IMR-90 (cell line): ENCODE measurements at regions not wholly inside any gene's neighbourhood (a gene's known extent, or its start where the extent isn't known, plus 50 kb on each side); places are given as distances from the start of the nearest gene placed in this dataset.

Experiments used
- ATAC-seq: fragments of 200-7000 bp; cut with Tn5 transposase; 2 replicates; pipeline ENCODE4 v1.9.1; 2020; ENCODE audit warnings: low read depth, mild to moderate bottlenecking, moderate library complexity
- BruUV-seq: library from RNA; stranded (reverse); fragments of 400-500 nt; replicated peaks from 2 replicates; lab custom pipeline; 2021; lab: Mats Ljungman, UMichigan
- CTCF ChIA-PET: fragments of 300-600 bp; formaldehyde crosslinking; extraction: SDS; loops from one replicate; lab custom pipeline; 2021; ENCODE audit warnings: antibody characterized with exemption; lab: Yijun Ruan, JAX
- POLR2A ChIA-PET: fragments of 300-600 bp; sonication (Branson Sonifier 250); formaldehyde crosslinking; loops from one replicate; lab custom pipeline; 2022; ENCODE audit warnings: antibody characterized with exemption; ENCODE audit not compliant: unreplicated experiment; lab: Charles Lee
- DNase-seq: peaks from one replicate; pipeline ENCODE4 v3.0.0; 2013
- H2AFZ ChIP-seq: replicated peaks from 2 replicates; pipeline ENCODE3; 2013; ENCODE audit warnings: low read length, mild to moderate bottlenecking; ENCODE audit not compliant: poor library complexity
- H2AK5ac ChIP-seq: 2 replicates; pipeline ENCODE4 v1.6.1; 2013; ENCODE audit warnings: low read depth, low read length, inconsistent platforms
- H2AK9ac ChIP-seq: replicated peaks from 2 replicates; pipeline ENCODE3; 2013; ENCODE audit warnings: mild to moderate bottlenecking, low read depth, low read length, moderate library complexity; ENCODE audit not compliant: poor library complexity
- H2BK120ac ChIP-seq: 2 replicates; pipeline ENCODE4 v1.6.1; 2013; ENCODE audit warnings: low read depth, low read length, inconsistent platforms
- H2BK15ac ChIP-seq: 3 replicates; pipeline ENCODE4 v1.6.1; 2013; ENCODE audit warnings: low read depth, low read length, inconsistent platforms
- H2BK20ac ChIP-seq: 2 replicates; pipeline ENCODE4 v1.6.1; 2013; ENCODE audit warnings: low read depth, mild to moderate bottlenecking, inconsistent platforms, low read length, moderate library complexity
- H2BK5ac ChIP-seq: 2 replicates; pipeline ENCODE4 v1.6.1; 2013; ENCODE audit warnings: mild to moderate bottlenecking, low read depth, low read length, inconsistent platforms; ENCODE audit not compliant: poor library complexity, severe bottlenecking
- H3K14ac ChIP-seq: replicated peaks from 2 replicates; pipeline ENCODE4 v1.6.1; 2013; ENCODE audit warnings: low read depth, low read length, inconsistent platforms
- H3K18ac ChIP-seq: 2 replicates; pipeline ENCODE4 v1.6.1; 2013; ENCODE audit warnings: low read depth, low read length, control low read depth
- H3K23ac ChIP-seq: 2 replicates; pipeline ENCODE4 v1.6.1; 2013; ENCODE audit warnings: low read depth, low read length, inconsistent platforms
- H3K27ac ChIP-seq: 2 replicates; pipeline ENCODE4 v1.5.1; 2013; ENCODE audit warnings: mild to moderate bottlenecking, control low read depth, low read length; ENCODE audit not compliant: insufficient read depth
- H3K27me3 ChIP-seq: 2 replicates; pipeline ENCODE4 v1.6.1; 2013; ENCODE audit warnings: low read length; ENCODE audit not compliant: control insufficient read depth, insufficient read depth
- H3K36me3 ChIP-seq: 2 replicates; pipeline ENCODE4 v1.6.1; 2013; ENCODE audit warnings: low read length, mixed read lengths; ENCODE audit not compliant: control insufficient read depth, insufficient read depth
- H3K4ac ChIP-seq: 2 replicates; pipeline ENCODE4 v1.6.1; 2013; ENCODE audit warnings: low read depth, low read length, inconsistent platforms
- H3K4me1 ChIP-seq: 2 replicates; pipeline ENCODE4 v1.6.1; 2013; ENCODE audit warnings: low read length, mixed read lengths; ENCODE audit not compliant: control insufficient read depth, insufficient read depth
- H3K4me2 ChIP-seq: 2 replicates; pipeline ENCODE4 v1.6.1; 2013; ENCODE audit warnings: low read depth, mild to moderate bottlenecking, control low read depth, low read length, moderate library complexity
- H3K4me3 ChIP-seq: 2 replicates; pipeline ENCODE4 v1.5.1; 2013; ENCODE audit warnings: low read depth, mild to moderate bottlenecking, control low read depth, low read length, moderate library complexity; ENCODE audit not compliant: insufficient read depth
- H3K56ac ChIP-seq: 2 replicates; pipeline ENCODE4 v1.6.1; 2013; ENCODE audit warnings: low read length, inconsistent platforms; ENCODE audit not compliant: insufficient read depth; ENCODE audit errors: extremely low read depth
- H3K79me1 ChIP-seq, 2 experiments: 2 replicates each; pipeline ENCODE4 v1.6.1; 2013; ENCODE audit warnings: low read length in 2 of 2, inconsistent platforms in 1 of 2, low read depth in 1 of 2
- H3K9ac ChIP-seq: 2 replicates; pipeline ENCODE4 v1.6.1; 2013; ENCODE audit warnings: low read depth, low read length, control low read depth
- H3K9me1 ChIP-seq: 2 replicates; pipeline ENCODE4 v1.6.1; 2013; ENCODE audit warnings: low read length, inconsistent platforms; ENCODE audit not compliant: insufficient read depth
- H3K9me3 ChIP-seq: 2 replicates; pipeline ENCODE4 v1.6.1; 2013; ENCODE audit warnings: low read length; ENCODE audit not compliant: control insufficient read depth, insufficient read depth
- H4K20me1 ChIP-seq: 2 replicates; pipeline ENCODE4 v1.6.1; 2013; ENCODE audit warnings: low read length, inconsistent platforms; ENCODE audit not compliant: insufficient read depth
- H4K5ac ChIP-seq: 2 replicates; pipeline ENCODE4 v1.6.1; 2013; ENCODE audit warnings: mild to moderate bottlenecking, low read depth, low read length, control low read depth
- H4K8ac ChIP-seq, 2 experiments: 2 replicates each; pipeline ENCODE4 v1.6.1; 2013; ENCODE audit warnings: low read depth in 2 of 2, low read length in 2 of 2, control low read depth in 1 of 2, inconsistent platforms in 1 of 2
- H4K91ac ChIP-seq: 2 replicates; pipeline ENCODE4 v1.6.1; 2013; ENCODE audit warnings: low read depth, low read length, inconsistent platforms; ENCODE audit not compliant: insufficient read depth
- POLR2A ChIP-seq: IDR thresholded peaks from 2 replicates; pipeline ENCODE4 v1.6.1; 2012; ENCODE audit warnings: mild to moderate bottlenecking, low read depth, low read length
- WGBS, 2 experiments: methylation state at CpG; one replicate each; pipeline versions ENCODE4 v1.1.5 to v1.1.7; 2013; ENCODE audit warnings: missing lambda C conversion rate in 2 of 2; ENCODE audit not compliant: insufficient read length in 1 of 2; ENCODE audit errors: extremely low coverage in 2 of 2; 5-methylcytosine and 5-hydroxymethylcytosine counted together
- dilution Hi-C: fragments of 300-500 bp; cut with HindIII; formaldehyde crosslinking; loops from one replicate; pipeline ENCODE4 v1.14.3; 2018; ENCODE audit warnings: low sequenced_read_pairs; ENCODE audit not compliant: unreplicated experiment
- in situ Hi-C: fragments of 300-500 bp; cut with MboI; formaldehyde crosslinking; loops from 3 replicates; pipeline ENCODE4 v1.14.3; 2019; ENCODE audit warnings: low sequenced_read_pairs, inconsistent platforms, mixed read lengths
- intact Hi-C: fragments of 100-400 bp; cut with micrococcal nuclease; formaldehyde crosslinking; loops from 2 replicates; pipeline ENCODE4 v1.10.0; 2022
- TF ChIP-seq, protein P1 (sequence below): fragments of 150-350 bp; IDR thresholded peaks from 2 replicates; pipeline ENCODE4 v1.6.1; 2017; ENCODE audit warnings: mild to moderate bottlenecking, antibody characterized with exemption, low read length, low read depth

GRCh38 chr17:51372345-51373004 is 112.1 kb downstream of the UTP18 start:
- Histone ChIP-seq H3K9me1 (no peaks in the 10 kb centered on the region), H2BK15ac (no peak overlapping the region), H3K4ac (no peak overlapping the region), H3K27me3 (no peaks in the 10 kb centered on the region), H4K20me1 (no peaks in the 10 kb centered on the region), H3K36me3 (no peaks in the 10 kb centered on the region), H4K8ac (peak overlapping the region; percentile 63 to 78), H2BK20ac (no peak overlapping the region), H2AFZ (peak overlapping the region; percentile 79), H3K56ac (no peak overlapping the region), H4K91ac (no peak overlapping the region), H3K4me3 (peak overlapping the region; percentile 32; the same call in 1 of the 2 replicates), H3K27ac (no peak overlapping the region), H2BK120ac (no peak overlapping the region), H2AK5ac (no peak overlapping the region), H3K4me2 (peak overlapping the region; percentile 59; the same call in 1 of the 2 replicates), H3K18ac (no peak overlapping the region), H3K14ac (no peak overlapping the region), H3K23ac (no peak overlapping the region), H2AK9ac (no peak overlapping the region), H3K9me3 (no peaks in the 10 kb centered on the region), H2BK5ac (no peak overlapping the region), H3K79me1 (no peaks in the 10 kb centered on the region), H3K4me1 (no peaks in the 10 kb centered on the region), H3K9ac (no peak overlapping the region), H4K5ac (peak overlapping the region; percentile 15; the same call in 1 of the 2 replicates)
- no CpG with 5 or more reads among the region's 5 CpGs for WGBS, 2 experiments
- peak; percentile 79 for ATAC-seq
- ChIA-PET POLR2A (no interaction called here), CTCF (no interaction called here)
- intact Hi-C loops (no loop called here), in situ Hi-C loops (no loop called here), dilution Hi-C loops (no loop called here)
- DNase-seq: peak; percentile 73
- TF ChIP-seq, protein P1, sequence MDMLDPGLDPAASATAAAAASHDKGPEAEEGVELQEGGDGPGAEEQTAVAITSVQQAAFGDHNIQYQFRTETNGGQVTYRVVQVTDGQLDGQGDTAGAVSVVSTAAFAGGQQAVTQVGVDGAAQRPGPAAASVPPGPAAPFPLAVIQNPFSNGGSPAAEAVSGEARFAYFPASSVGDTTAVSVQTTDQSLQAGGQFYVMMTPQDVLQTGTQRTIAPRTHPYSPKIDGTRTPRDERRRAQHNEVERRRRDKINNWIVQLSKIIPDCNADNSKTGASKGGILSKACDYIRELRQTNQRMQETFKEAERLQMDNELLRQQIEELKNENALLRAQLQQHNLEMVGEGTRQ: peak; percentile 89
- TF ChIP-seq POLR2A: no peak
- no TSS peak for BruUV-seq
